HUES64 (cell line): ENCODE measurements at regions not wholly inside any gene's neighbourhood (a gene's known extent, or its start where the extent isn't known, plus 50 kb on each side); places are given as distances from the start of the nearest gene placed in this dataset.

Source experiments
- H3K27ac ChIP-seq: 2 replicates; pipeline ENCODE4 v1.7.0; 2013; ENCODE audit warnings: low read depth, low read length, inconsistent platforms
- H3K27me3 ChIP-seq: 2 replicates; pipeline ENCODE4 v1.6.1; 2013; ENCODE audit warnings: mild to moderate bottlenecking, low read length; ENCODE audit not compliant: insufficient read depth
- H3K36me3 ChIP-seq: 2 replicates; pipeline ENCODE4 v1.6.1; 2013; ENCODE audit warnings: mild to moderate bottlenecking, low read length; ENCODE audit not compliant: insufficient read depth
- H3K4me1 ChIP-seq: 2 replicates; pipeline ENCODE4 v1.6.1; 2013; ENCODE audit warnings: mild to moderate bottlenecking, low read length, moderate library complexity; ENCODE audit not compliant: insufficient read depth
- H3K4me3 ChIP-seq: 2 replicates; pipeline ENCODE4 v1.5.1; 2013; ENCODE audit warnings: mild to moderate bottlenecking, low read length, moderate library complexity
- H3K9ac ChIP-seq: 2 replicates; pipeline ENCODE4 v1.6.1; 2013; ENCODE audit warnings: mild to moderate bottlenecking, low read depth, low read length
- H3K9me3 ChIP-seq: 2 replicates; pipeline ENCODE4 v1.6.1; 2013; ENCODE audit warnings: low read depth, low read length; ENCODE audit not compliant: insufficient read depth
- WGBS: fragments of 150-250, 120-280 bp; methylation state at CpG from one replicate; pipeline ENCODE4 v1.1.7; 2013; ENCODE audit warnings: missing lambda C conversion rate; 5-methylcytosine and 5-hydroxymethylcytosine counted together

DNA sequence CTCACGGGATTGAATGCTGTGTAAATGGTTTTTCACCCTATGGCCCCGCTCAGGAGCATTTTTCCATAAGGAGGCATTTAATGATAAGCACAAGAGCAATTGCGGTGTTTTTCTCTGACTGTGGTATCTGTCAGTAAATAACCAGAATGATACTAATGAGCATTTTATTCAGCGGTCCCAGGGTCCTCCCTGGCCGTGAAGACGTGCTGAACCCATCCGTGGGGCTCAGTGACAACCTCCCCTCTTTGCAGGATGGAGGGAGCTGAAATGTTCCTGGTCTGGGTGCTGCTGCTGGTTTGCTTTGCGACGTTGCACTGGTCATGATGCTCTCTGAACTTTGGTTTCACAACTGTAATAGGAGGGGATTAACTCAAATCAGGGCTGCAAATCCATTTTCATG is 625.6 kb downstream of the AACS start:
- no peaks in the 10 kb centered on the region for H3K9me3 ChIP-seq
- no peak overlapping the region for H3K4me3 ChIP-seq
- H3K9ac ChIP-seq, result no peak overlapping the region
- H3K27ac ChIP-seq, result no peak overlapping the region
- WGBS, result 90% methylated on average over 9 of the region's 9 CpGs
- H3K36me3 ChIP-seq, result no peaks in the 10 kb centered on the region
- H3K4me1 ChIP-seq, result peaks cover 1% of the 10 kb centered on the region; the same call in 1 of the 2 replicates
- H3K27me3 ChIP-seq, result no peaks in the 10 kb centered on the region

DNA sequence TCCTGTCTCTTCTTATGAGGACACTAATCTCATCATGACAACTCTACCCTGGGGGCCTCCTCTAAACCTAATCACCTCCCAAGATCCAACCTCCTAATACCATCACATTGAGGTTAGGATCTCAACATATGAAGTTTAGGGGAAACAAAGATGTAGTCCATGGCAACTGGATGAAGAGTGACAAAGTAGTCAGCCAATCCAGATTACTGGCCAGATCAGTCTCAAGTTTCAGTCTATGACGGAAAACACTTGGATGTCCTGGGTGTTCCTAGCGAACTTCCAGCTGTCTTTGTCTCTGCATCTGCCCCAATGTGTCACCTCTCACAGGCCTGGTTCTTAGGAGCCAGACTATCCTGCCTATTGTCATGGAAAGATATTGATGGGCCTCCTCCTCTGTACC is 630.8 kb downstream of the AACS start:
- H3K27ac ChIP-seq, result no peak overlapping the region
- H3K27me3 ChIP-seq, result no peaks in the 10 kb centered on the region
- no peak overlapping the region for H3K4me3 ChIP-seq
- peaks cover 9% of the 10 kb centered on the region; the same call in 1 of the 2 replicates for H3K4me1 ChIP-seq
- H3K9ac ChIP-seq, result no peak overlapping the region
- H3K9me3 ChIP-seq, result no peaks in the 10 kb centered on the region
- 54% methylated on average over 2 of the region's 2 CpGs for WGBS
- H3K36me3 ChIP-seq, result no peaks in the 10 kb centered on the region

DNA sequence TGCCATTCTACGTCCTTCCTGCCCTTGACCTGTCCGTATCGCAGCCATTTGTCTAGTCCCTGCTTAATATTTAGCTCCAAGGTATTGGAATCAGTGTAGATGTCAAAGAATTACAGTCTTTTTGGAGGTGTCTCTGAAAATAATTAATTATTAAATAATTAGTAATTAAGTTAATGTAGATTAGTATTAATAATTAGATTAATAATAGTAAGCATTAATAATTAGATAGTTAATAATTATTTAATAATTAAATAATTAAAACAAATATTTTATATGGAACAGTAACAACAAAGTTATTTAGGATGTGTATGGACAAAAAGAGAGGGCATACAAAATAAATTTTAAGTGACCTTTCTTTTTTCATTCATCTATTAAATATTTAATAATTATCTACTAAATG is 639.6 kb downstream of the AACS start:
- H3K9me3 ChIP-seq, result no peaks in the 10 kb centered on the region
- no peak overlapping the region for H3K4me3 ChIP-seq
- H3K9ac ChIP-seq, result no peak overlapping the region
- no peaks in the 10 kb centered on the region for H3K36me3 ChIP-seq
- no peak overlapping the region for H3K27ac ChIP-seq
- no peaks in the 10 kb centered on the region for H3K27me3 ChIP-seq
- 94% methylated on average over 3 of the region's 3 CpGs for WGBS
- H3K4me1 ChIP-seq, result no peaks in the 10 kb centered on the region

DNA sequence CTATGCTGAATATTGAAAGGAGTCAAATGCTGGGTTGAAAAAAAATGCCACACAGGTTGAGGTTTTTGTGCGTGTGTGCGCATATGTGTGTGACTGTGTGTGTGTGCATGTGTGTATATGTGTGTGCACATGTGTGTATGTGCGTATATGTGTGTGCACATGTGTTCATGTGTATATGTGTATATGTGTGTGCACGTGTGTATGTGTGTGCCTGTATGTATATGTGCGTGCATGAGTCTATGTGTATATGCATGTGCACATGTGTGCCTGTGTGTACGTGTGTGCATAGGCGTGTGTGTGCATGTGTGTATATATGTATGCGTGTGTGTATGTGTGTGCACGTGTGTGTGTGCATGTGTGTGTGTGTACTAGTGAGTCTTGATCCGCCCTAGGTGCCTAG is 655.7 kb downstream of the AACS start:
- no peak overlapping the region for H3K4me3 ChIP-seq
- no peak overlapping the region for H3K9ac ChIP-seq
- peaks cover 43% of the 10 kb centered on the region for H3K9me3 ChIP-seq
- H3K27me3 ChIP-seq, result no peaks in the 10 kb centered on the region
- H3K27ac ChIP-seq, result no peak overlapping the region
- H3K36me3 ChIP-seq, result no peaks in the 10 kb centered on the region
- WGBS, result 77% methylated on average over 10 of the region's 10 CpGs
- no peaks in the 10 kb centered on the region for H3K4me1 ChIP-seq

DNA sequence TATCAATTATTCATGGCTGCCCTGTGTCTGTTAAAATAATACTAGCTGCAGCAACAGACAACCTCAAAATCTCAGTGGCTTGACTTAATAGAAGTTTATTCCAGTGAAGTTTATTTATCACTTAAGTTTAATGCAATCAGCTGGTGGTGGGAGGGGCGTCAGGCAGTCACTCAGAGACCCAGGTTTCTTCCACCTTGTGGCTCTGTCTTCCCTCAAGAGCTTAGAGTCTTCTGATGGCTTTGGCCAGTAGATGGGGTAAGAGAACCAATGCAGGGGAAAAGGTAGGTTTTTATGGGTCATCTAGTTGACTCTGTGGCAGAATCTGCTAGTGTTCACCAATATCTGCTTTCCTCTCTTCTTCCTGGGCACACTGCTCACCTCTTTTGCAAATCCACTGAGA is 668.9 kb downstream of the AACS start:
- WGBS, result 26% methylated on average over 1 of the region's 1 CpG

DNA sequence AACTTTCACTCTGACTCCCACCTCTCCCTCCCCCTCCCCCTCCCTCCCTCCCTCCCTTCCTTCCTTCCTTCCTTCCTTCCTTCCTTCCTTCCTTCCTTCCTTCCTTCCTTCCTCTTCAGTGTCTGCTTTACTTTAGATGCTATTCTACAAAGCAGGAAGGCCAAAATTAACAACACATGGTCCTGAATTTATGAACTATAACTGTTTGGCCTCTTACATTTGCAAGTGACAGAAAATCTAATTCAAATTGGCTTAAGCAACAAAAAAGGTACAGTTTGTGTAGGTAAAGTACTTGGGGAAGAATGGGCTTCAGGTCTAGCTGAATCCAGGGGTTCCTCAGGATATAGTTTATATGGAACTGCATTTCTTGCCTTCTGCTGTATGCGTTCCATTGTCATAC is 673.0 kb downstream of the AACS start:
- Histone ChIP-seq H3K9ac (no peak overlapping the region), H3K27ac (no peak overlapping the region), H3K36me3 (no peaks in the 10 kb centered on the region), H3K27me3 (no peaks in the 10 kb centered on the region), H3K9me3 (peaks cover 48% of the 10 kb centered on the region), H3K4me3 (no peak overlapping the region), H3K4me1 (no peaks in the 10 kb centered on the region)
- 100% methylated on average over 1 of the region's 1 CpG for WGBS

More for the DNA sequence above, 668.9 kb downstream of the AACS start:
- no peaks in the 10 kb centered on the region for H3K4me1 ChIP-seq
- H3K27ac ChIP-seq, result no peak overlapping the region
- peaks cover 43% of the 10 kb centered on the region for H3K9me3 ChIP-seq
- H3K27me3 ChIP-seq, result no peaks in the 10 kb centered on the region
- no peak overlapping the region for H3K9ac ChIP-seq
- H3K36me3 ChIP-seq, result no peaks in the 10 kb centered on the region
- no peak overlapping the region for H3K4me3 ChIP-seq

DNA sequence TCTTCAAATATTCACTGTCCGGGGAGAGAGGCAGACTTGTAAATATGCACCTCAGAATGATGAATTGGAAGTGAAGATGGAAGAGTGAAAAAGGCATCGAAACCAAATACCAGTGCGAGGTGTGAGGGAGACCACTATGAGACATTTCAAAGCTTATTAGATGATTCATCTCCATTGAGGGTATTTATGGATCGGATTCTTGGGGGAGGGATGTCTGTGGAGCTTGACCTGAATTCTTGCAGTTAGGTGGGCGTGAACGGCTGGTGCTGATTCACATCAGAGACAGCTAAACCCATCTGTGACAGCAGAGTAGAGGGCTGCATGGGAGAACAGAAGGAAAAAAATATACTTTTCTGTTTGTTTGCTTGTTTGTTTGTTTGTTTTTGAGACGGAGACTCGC is 677.2 kb downstream of the AACS start:
- Histone ChIP-seq H3K9me3 (peaks cover 26% of the 10 kb centered on the region; the same call in 1 of the 2 replicates), H3K36me3 (no peaks in the 10 kb centered on the region), H3K4me1 (no peaks in the 10 kb centered on the region), H3K9ac (no peak overlapping the region), H3K4me3 (no peak overlapping the region), H3K27me3 (no peaks in the 10 kb centered on the region), H3K27ac (no peak overlapping the region)
- WGBS, result 87% methylated on average over 8 of the region's 8 CpGs

DNA sequence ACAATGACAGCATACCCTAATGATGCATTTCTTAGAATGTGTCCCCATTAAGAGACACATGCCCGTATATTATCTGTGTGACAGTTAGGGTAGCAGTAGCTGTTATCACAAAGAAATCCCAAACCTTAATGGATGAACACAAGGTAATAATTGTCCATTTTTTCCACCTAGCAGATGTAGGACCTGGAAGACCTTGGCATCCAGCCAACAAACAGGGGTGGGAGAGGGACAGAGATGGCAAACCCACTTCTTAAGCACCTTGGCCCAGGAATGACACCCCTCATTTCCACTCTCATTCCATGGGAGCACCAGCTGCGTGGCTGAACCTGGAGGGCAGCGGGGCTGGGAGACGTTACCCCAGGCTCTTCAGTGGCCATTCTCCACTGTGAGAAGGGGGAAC is 679.0 kb downstream of the AACS start:
- 79% methylated on average over 4 of the region's 4 CpGs for WGBS

DNA sequence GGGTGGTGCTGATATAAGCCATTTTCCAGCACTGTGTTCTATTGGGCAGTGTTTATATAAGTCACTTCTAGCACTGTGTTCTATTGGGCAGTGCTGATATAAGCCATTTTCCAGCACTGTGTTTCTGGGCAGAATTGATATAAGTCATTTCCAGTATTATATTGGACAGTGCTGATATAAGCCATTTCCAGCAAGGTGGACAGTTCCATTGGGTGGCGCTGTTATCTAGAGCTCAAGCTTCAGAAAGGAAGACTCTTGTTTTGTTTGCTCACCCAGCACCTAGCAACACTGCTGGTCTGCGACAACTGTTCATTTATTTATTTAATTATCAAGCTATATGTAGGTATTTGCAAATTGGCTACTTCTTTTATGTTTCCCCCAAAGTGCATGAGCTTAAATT is 690.3 kb downstream of the AACS start:
- WGBS, result no CpG with 5 or more reads among the region's 2 CpGs
- no peaks in the 10 kb centered on the region for H3K27me3 ChIP-seq
- H3K4me1 ChIP-seq, result no peaks in the 10 kb centered on the region
- H3K9ac ChIP-seq, result no peak overlapping the region
- no peaks in the 10 kb centered on the region for H3K36me3 ChIP-seq
- H3K27ac ChIP-seq, result no peak overlapping the region
- H3K9me3 ChIP-seq, result peaks cover 20% of the 10 kb centered on the region; the same call in 1 of the 2 replicates
- H3K4me3 ChIP-seq, result no peak overlapping the region

More for the DNA sequence above, 679.0 kb downstream of the AACS start:
- H3K4me3 ChIP-seq, result no peak overlapping the region
- H3K9me3 ChIP-seq, result peaks cover 34% of the 10 kb centered on the region
- H3K36me3 ChIP-seq, result no peaks in the 10 kb centered on the region
- H3K27me3 ChIP-seq, result no peaks in the 10 kb centered on the region
- no peak overlapping the region for H3K9ac ChIP-seq
- H3K4me1 ChIP-seq, result no peaks in the 10 kb centered on the region
- H3K27ac ChIP-seq, result no peak overlapping the region

DNA sequence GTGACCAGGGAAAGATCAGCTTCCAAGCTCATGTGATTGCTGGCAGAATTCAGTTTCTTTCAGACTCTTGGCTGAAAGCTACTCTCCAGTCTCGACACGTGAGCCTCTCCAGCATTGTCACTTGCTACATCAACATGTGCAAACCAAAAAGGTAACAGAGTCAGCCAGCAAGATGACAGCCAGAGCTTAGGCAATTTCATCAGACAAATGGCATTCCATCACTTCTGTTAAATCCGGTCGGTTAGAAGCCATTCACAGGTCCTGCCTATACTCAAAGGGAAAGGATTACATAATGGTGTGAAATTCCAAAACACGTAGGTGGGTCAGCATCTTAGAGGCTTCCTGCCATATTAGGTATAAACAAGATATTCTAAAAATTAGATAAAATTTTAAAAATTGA is 700.9 kb downstream of the AACS start:
- Histone ChIP-seq H3K4me3 (no peak overlapping the region), H3K4me1 (no peaks in the 10 kb centered on the region), H3K27me3 (no peaks in the 10 kb centered on the region), H3K9ac (no peak overlapping the region), H3K27ac (no peak overlapping the region), H3K9me3 (peaks cover 4% of the 10 kb centered on the region; the same call in 1 of the 2 replicates), H3K36me3 (no peaks in the 10 kb centered on the region)
- 83% methylated on average over 5 of the region's 5 CpGs for WGBS

DNA sequence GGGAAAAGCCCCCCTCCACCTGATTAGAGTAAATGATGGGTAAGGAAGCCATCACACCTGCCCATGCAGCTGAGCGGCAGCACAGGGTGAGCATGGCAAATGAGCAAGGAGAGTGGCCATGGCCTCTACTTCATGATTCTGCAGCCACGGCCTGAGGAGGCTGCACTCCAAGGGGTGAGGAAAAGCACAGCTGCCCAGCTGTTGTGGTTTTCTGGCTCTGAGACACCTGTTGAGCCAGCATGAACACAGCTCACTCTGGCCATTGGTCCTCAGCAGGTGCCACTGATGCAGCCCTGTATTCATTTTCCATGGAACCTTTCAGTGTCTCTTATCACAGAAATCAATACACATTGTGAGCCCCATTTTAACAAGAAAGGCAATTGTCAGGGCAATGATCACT is 707.2 kb downstream of the AACS start:
- Histone ChIP-seq H3K36me3 (no peaks in the 10 kb centered on the region), H3K4me1 (no peaks in the 10 kb centered on the region), H3K27ac (no peak overlapping the region), H3K9ac (no peak overlapping the region), H3K4me3 (no peak overlapping the region), H3K27me3 (peaks cover 9% of the 10 kb centered on the region), H3K9me3 (peaks cover 22% of the 10 kb centered on the region)
- WGBS, result 88% methylated on average over 2 of the region's 2 CpGs

DNA sequence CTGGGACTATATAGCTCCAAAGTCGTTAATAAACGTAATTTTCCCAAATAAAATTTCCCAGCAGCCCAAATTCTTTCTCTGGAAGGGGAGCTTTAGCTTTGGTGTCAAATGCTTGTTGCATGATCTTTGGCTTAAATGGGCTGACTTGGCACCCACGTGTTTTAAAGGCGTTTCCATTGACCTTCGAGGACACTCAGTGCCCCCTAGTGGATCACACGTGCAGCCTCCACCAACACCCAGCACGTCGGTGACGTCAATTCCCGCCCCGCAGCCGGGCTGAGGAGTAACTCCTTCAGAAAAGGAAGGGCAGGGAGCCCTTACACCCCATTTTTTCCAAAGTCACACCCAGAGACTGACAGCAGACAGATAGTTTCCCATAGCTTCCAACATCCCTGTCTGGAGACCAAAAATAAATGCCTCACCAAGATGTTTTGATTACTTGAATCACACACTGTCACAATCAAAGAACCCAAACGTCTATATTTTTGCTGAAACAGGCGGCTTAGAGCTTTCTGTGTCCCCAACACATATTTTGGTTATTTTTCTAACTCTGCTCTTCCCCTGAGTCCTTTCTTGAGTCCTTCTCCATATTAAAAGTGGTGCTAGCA is 707.9 kb downstream of the AACS start:
- 48% methylated on average over 14 of the region's 14 CpGs for WGBS
- Histone ChIP-seq H3K27ac (no peak overlapping the region), H3K9me3 (peaks cover 24% of the 10 kb centered on the region), H3K27me3 (peaks cover 9% of the 10 kb centered on the region), H3K9ac (no peak overlapping the region), H3K36me3 (no peaks in the 10 kb centered on the region), H3K4me3 (no peak overlapping the region), H3K4me1 (no peaks in the 10 kb centered on the region)
